ENCODE measurements at regions not wholly inside any gene's neighbourhood (a gene's known extent, or its start where the extent isn't known, plus 50 kb on each side); places are given as distances from the start of the nearest gene placed in this dataset.

- in situ Hi-C loops (cut with MboI; ENCODE audit: low pct_unique_long_range_greater_than_20kb, low sequenced_read_pairs, unreplicated experiment), result no loop called here
- no peak for TF ChIP-seq CTCF (IDR thresholded peaks at IDR 0.05; ENCODE audit: extremely low read depth, insufficient read depth, missing control alignments)
- DNase-seq (ENCODE audit: low spot score), result no peak
Observed at GRCh38 chr16:85435700-85436099, 177.4 kb upstream of the GSE1 start.

- in situ Hi-C loops (cut with MboI; ENCODE audit: low pct_unique_long_range_greater_than_20kb, low sequenced_read_pairs, unreplicated experiment), result no loop called here
- no peak for DNase-seq (ENCODE audit: low spot score)
- no peak for TF ChIP-seq CTCF (IDR thresholded peaks at IDR 0.05; ENCODE audit: extremely low read depth, insufficient read depth, missing control alignments)
Observed at GRCh38 chr16:85436207-85436606, 176.9 kb upstream of the GSE1 start.

GRCh38 chr16:85436636-85437165 is 176.4 kb upstream of the GSE1 start:
- no peak for TF ChIP-seq CTCF (IDR thresholded peaks at IDR 0.05; ENCODE audit: extremely low read depth, insufficient read depth, missing control alignments)
- DNase-seq (ENCODE audit: low spot score), result no peak
- in situ Hi-C loops (cut with MboI; ENCODE audit: low pct_unique_long_range_greater_than_20kb, low sequenced_read_pairs, unreplicated experiment), result no loop called here

GRCh38 chr16:85437166-85438052 is 175.7 kb upstream of the GSE1 start:
- DNase-seq (ENCODE audit: low spot score), result no peak
- TF ChIP-seq CTCF (IDR thresholded peaks at IDR 0.05; ENCODE audit: extremely low read depth, insufficient read depth, missing control alignments), result no peak
- in situ Hi-C loops (cut with MboI; ENCODE audit: low pct_unique_long_range_greater_than_20kb, low sequenced_read_pairs, unreplicated experiment), result no loop called here

GRCh38 chr16:85438981-85439685 is 174.0 kb upstream of the GSE1 start:
- no peak for DNase-seq (ENCODE audit: low spot score)
- in situ Hi-C loops (cut with MboI; ENCODE audit: low pct_unique_long_range_greater_than_20kb, low sequenced_read_pairs, unreplicated experiment), result no loop called here
- no peak for TF ChIP-seq CTCF (IDR thresholded peaks at IDR 0.05; ENCODE audit: extremely low read depth, insufficient read depth, missing control alignments)

GRCh38 chr16:85440744-85441143 is 172.4 kb upstream of the GSE1 start:
- no peak for DNase-seq (ENCODE audit: low spot score)
- no peak for TF ChIP-seq CTCF (IDR thresholded peaks at IDR 0.05; ENCODE audit: extremely low read depth, insufficient read depth, missing control alignments)
- in situ Hi-C loops (cut with MboI; ENCODE audit: low pct_unique_long_range_greater_than_20kb, low sequenced_read_pairs, unreplicated experiment), result no loop called here
